ENCODE measurements at regions not wholly inside any gene's neighbourhood (a gene's known extent, or its start where the extent isn't known, plus 50 kb on each side); places are given as distances from the start of the nearest gene placed in this dataset.

DNA sequence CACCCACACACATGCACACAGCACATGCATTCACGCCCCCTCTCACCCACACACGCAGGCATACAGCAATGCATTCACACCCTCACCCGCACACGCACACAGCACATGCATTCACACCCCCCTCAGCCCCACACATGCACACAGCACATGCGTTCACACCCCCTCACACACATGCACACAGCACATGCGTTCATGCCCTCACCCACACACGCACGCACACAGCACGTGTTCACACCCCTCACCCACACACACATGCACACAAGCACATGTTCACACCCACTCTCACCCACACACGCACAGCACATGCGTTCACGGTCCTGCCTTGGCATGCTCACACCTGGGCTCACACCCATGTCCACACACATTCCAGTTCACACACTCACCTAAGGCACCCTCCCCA, 64.2 kb downstream of the ENGASE start:
- DNase-seq, result no peak

DNA sequence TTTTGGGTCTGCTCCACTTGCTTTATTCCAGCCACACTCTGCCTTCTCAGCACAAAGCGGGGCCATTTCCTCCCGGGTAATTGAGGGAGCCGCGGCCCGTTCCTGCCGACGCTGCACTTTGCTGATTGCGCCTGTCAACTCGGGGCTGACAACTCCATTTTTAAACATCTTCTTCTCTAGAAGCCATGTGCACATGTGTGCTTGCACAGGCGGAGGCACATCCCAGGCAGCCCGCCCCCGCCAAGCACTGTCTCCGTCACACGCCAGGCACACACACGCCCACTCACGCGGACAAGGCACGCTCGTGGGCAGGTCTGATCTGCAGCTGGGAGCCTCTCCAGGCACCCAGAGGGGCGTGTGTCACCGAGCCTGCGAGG, 63.2 kb downstream of the ENGASE start:
- no peak for DNase-seq

DNA sequence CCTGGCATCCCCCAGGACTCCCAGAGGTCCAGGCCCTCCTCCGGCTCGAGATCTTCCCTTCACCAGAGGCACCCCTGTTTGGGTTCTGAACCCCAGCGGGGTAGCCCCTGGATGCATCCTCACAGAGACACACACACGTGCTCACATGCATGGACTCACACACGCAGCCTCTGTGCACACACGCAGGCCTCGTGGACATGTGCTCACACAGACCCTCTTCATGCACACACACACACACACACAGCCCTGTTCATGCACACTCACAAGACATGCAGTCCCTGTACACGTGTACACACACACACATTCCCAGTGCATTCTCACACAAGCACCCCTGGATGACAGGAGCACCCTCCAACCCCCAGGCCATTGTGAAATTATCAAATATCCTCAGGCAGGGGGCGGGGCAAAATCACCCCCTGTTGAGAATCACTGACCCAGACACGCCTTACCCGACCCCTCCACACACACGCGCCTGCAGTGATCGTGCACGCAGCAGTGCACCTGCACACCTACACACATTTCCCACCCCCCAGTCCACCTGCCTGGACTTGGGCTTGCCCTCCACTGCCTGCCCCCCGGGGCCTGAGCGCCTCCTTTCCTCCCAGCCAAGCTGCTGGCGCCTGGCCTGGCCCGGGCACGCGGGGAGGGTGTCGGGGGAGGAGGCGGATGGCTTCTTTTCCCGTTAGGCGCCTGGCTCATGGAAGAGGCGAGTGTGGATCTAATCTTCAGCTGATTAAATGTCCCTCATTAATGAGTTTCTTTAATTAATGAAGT, 62.6 kb downstream of the ENGASE start:
- no peak for DNase-seq

DNA sequence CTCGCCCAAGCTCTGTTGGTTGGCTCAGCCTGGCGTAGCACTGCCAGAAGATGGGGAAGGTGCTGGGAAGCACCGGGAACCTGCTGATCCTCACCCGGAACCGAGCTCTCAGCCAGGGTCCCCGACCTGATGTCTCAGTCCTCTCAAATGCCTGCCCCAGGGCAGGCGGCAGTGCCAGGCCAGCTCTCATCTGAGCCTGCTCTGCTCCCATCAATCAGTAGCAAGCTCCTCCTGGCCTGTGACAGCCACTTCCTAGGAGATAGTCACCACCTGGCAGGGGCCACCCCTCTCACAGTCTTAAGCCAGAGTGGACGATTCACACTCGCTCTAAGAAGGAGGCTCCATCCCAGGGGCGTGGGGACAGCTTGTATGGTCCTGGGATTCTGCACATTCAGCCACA, 62.0 kb downstream of the ENGASE start:
- DNase-seq, result no peak
